ENCODE measurements at regions not wholly inside any gene's neighbourhood (a gene's known extent, or its start where the extent isn't known, plus 50 kb on each side); places are given as distances from the start of the nearest gene placed in this dataset.

GRCh38 chr1:106883208-106883607, 173.3 kb upstream of the PRMT6 start:
- Mint-ChIP-seq H3K36me3 (ENCODE audit: low read depth) (no peaks in the 10 kb centered on the region), H3K9me3 (no peaks in the 10 kb centered on the region), H3K4me3 (no peak overlapping the region), H3K27me3 (ENCODE audit: low read depth) (no peaks in the 10 kb centered on the region), H3K27ac (no peak overlapping the region), H3K4me1 (ENCODE audit: low read depth) (no peaks in the 10 kb centered on the region)
- no peak for DNase-seq (ENCODE audit: low spot score)

GRCh38 chr1:106889059-106889458, 167.4 kb upstream of the PRMT6 start:
- H3K36me3 Mint-ChIP-seq (ENCODE audit: low read depth), result no peaks in the 10 kb centered on the region
- no peak overlapping the region for H3K4me3 Mint-ChIP-seq
- no peaks in the 10 kb centered on the region for H3K9me3 Mint-ChIP-seq
- H3K4me1 Mint-ChIP-seq (ENCODE audit: low read depth), result no peaks in the 10 kb centered on the region
- H3K27ac Mint-ChIP-seq, result no peak overlapping the region
- no peaks in the 10 kb centered on the region for H3K27me3 Mint-ChIP-seq (ENCODE audit: low read depth)
- DNase-seq (ENCODE audit: low spot score), result no peak

- no peaks in the 10 kb centered on the region for H3K27me3 Mint-ChIP-seq (ENCODE audit: low read depth)
- no peaks in the 10 kb centered on the region for H3K9me3 Mint-ChIP-seq
- no peak overlapping the region for H3K4me3 Mint-ChIP-seq
- H3K27ac Mint-ChIP-seq, result no peak overlapping the region
- DNase-seq (ENCODE audit: low spot score), result no peak
- no peaks in the 10 kb centered on the region for H3K4me1 Mint-ChIP-seq (ENCODE audit: low read depth)
- no peaks in the 10 kb centered on the region for H3K36me3 Mint-ChIP-seq (ENCODE audit: low read depth)
These were observed 166.9 kb upstream of the PRMT6 start for GRCh38 chr1:106889583-106889982.

- no peaks in the 10 kb centered on the region for H3K36me3 Mint-ChIP-seq (ENCODE audit: low read depth)
- no peak overlapping the region for H3K4me3 Mint-ChIP-seq
- H3K27ac Mint-ChIP-seq, result no peak overlapping the region
- DNase-seq (ENCODE audit: low spot score), result no peak
- H3K4me1 Mint-ChIP-seq (ENCODE audit: low read depth), result no peaks in the 10 kb centered on the region
- H3K9me3 Mint-ChIP-seq, result no peaks in the 10 kb centered on the region
- no peaks in the 10 kb centered on the region for H3K27me3 Mint-ChIP-seq (ENCODE audit: low read depth)
These were observed 158.5 kb upstream of the PRMT6 start for GRCh38 chr1:106897976-106898375.

- Mint-ChIP-seq H3K4me3 (no peak overlapping the region), H3K36me3 (ENCODE audit: low read depth) (no peaks in the 10 kb centered on the region), H3K27me3 (ENCODE audit: low read depth) (no peaks in the 10 kb centered on the region), H3K27ac (no peak overlapping the region), H3K9me3 (no peaks in the 10 kb centered on the region), H3K4me1 (ENCODE audit: low read depth) (no peaks in the 10 kb centered on the region)
- no peak for DNase-seq (ENCODE audit: low spot score)
These were observed 156.8 kb upstream of the PRMT6 start for GRCh38 chr1:106899644-106900043.

- no peaks in the 10 kb centered on the region for H3K36me3 Mint-ChIP-seq (ENCODE audit: low read depth)
These were observed 148.7 kb upstream of the PRMT6 start for GRCh38 chr1:106907795-106908194.

GRCh38 chr1:106908689-106909088, 147.8 kb upstream of the PRMT6 start:
- no peaks in the 10 kb centered on the region for H3K27me3 Mint-ChIP-seq (ENCODE audit: low read depth)
- no peak for DNase-seq (ENCODE audit: low spot score)
- no peaks in the 10 kb centered on the region for H3K36me3 Mint-ChIP-seq (ENCODE audit: low read depth)
- H3K9me3 Mint-ChIP-seq, result peaks cover 3% of the 10 kb centered on the region
- no peak overlapping the region for H3K27ac Mint-ChIP-seq
- no peaks in the 10 kb centered on the region for H3K4me1 Mint-ChIP-seq (ENCODE audit: low read depth)
- no peak overlapping the region for H3K4me3 Mint-ChIP-seq

More at GRCh38 chr1:106907795-106908194, 148.7 kb upstream of the PRMT6 start:
- no peak for DNase-seq (ENCODE audit: low spot score)
- H3K27me3 Mint-ChIP-seq (ENCODE audit: low read depth), result no peaks in the 10 kb centered on the region
- H3K4me1 Mint-ChIP-seq (ENCODE audit: low read depth), result no peaks in the 10 kb centered on the region
- H3K9me3 Mint-ChIP-seq, result peaks cover 3% of the 10 kb centered on the region
- no peak overlapping the region for H3K27ac Mint-ChIP-seq
- no peak overlapping the region for H3K4me3 Mint-ChIP-seq

GRCh38 chr1:106910798-106911197, 145.7 kb upstream of the PRMT6 start:
- Mint-ChIP-seq H3K27me3 (ENCODE audit: low read depth) (no peaks in the 10 kb centered on the region), H3K27ac (no peak overlapping the region), H3K36me3 (ENCODE audit: low read depth) (no peaks in the 10 kb centered on the region), H3K4me3 (no peak overlapping the region), H3K4me1 (ENCODE audit: low read depth) (no peaks in the 10 kb centered on the region), H3K9me3 (peaks cover 3% of the 10 kb centered on the region)
- no peak for DNase-seq (ENCODE audit: low spot score)

GRCh38 chr1:106912131-106912530, 144.3 kb upstream of the PRMT6 start:
- Mint-ChIP-seq H3K4me3 (no peak overlapping the region), H3K36me3 (ENCODE audit: low read depth) (no peaks in the 10 kb centered on the region), H3K27ac (no peak overlapping the region), H3K4me1 (ENCODE audit: low read depth) (no peaks in the 10 kb centered on the region), H3K27me3 (ENCODE audit: low read depth) (no peaks in the 10 kb centered on the region), H3K9me3 (no peaks in the 10 kb centered on the region)
- DNase-seq (ENCODE audit: low spot score), result no peak

GRCh38 chr1:106921186-106921585, 135.3 kb upstream of the PRMT6 start:
- Mint-ChIP-seq H3K27me3 (ENCODE audit: low read depth) (no peaks in the 10 kb centered on the region), H3K36me3 (ENCODE audit: low read depth) (no peaks in the 10 kb centered on the region), H3K27ac (no peak overlapping the region), H3K4me3 (no peak overlapping the region), H3K9me3 (no peaks in the 10 kb centered on the region), H3K4me1 (ENCODE audit: low read depth) (no peaks in the 10 kb centered on the region)
- DNase-seq (ENCODE audit: low spot score), result no peak

- no peak for DNase-seq (ENCODE audit: low spot score)
- Mint-ChIP-seq H3K27ac (no peak overlapping the region), H3K4me3 (no peak overlapping the region)
These were observed 132.1 kb upstream of the PRMT6 start for GRCh38 chr1:106924360-106924759.

GRCh38 chr1:106925750-106926149, 130.7 kb upstream of the PRMT6 start:
- H3K27ac Mint-ChIP-seq, result no peak overlapping the region
- no peaks in the 10 kb centered on the region for H3K4me1 Mint-ChIP-seq (ENCODE audit: low read depth)
- H3K4me3 Mint-ChIP-seq, result no peak overlapping the region
- no peaks in the 10 kb centered on the region for H3K9me3 Mint-ChIP-seq
- H3K27me3 Mint-ChIP-seq (ENCODE audit: low read depth), result no peaks in the 10 kb centered on the region
- no peak for DNase-seq (ENCODE audit: low spot score)
- no peaks in the 10 kb centered on the region for H3K36me3 Mint-ChIP-seq (ENCODE audit: low read depth)

More at GRCh38 chr1:106924360-106924759, 132.1 kb upstream of the PRMT6 start:
- Mint-ChIP-seq H3K4me1 (ENCODE audit: low read depth) (no peaks in the 10 kb centered on the region), H3K36me3 (ENCODE audit: low read depth) (no peaks in the 10 kb centered on the region), H3K9me3 (no peaks in the 10 kb centered on the region), H3K27me3 (ENCODE audit: low read depth) (no peaks in the 10 kb centered on the region)

GRCh38 chr1:106926803-106927582, 129.5 kb upstream of the PRMT6 start:
- Mint-ChIP-seq H3K4me3 (no peak overlapping the region), H3K27ac (no peak overlapping the region), H3K36me3 (ENCODE audit: low read depth) (no peaks in the 10 kb centered on the region), H3K4me1 (ENCODE audit: low read depth) (no peaks in the 10 kb centered on the region), H3K27me3 (ENCODE audit: low read depth) (no peaks in the 10 kb centered on the region), H3K9me3 (no peaks in the 10 kb centered on the region)
- DNase-seq (ENCODE audit: low spot score), result no peak

GRCh38 chr1:106937104-106937503, 119.4 kb upstream of the PRMT6 start:
- no peaks in the 10 kb centered on the region for H3K4me1 Mint-ChIP-seq (ENCODE audit: low read depth)
- no peak overlapping the region for H3K27ac Mint-ChIP-seq
- no peaks in the 10 kb centered on the region for H3K36me3 Mint-ChIP-seq (ENCODE audit: low read depth)
- DNase-seq (ENCODE audit: low spot score), result no peak
- no peaks in the 10 kb centered on the region for H3K9me3 Mint-ChIP-seq
- H3K4me3 Mint-ChIP-seq, result no peak overlapping the region
- H3K27me3 Mint-ChIP-seq (ENCODE audit: low read depth), result no peaks in the 10 kb centered on the region

- no peak for DNase-seq (ENCODE audit: low spot score)
- no peak overlapping the region for H3K27ac Mint-ChIP-seq
- H3K27me3 Mint-ChIP-seq (ENCODE audit: low read depth), result no peaks in the 10 kb centered on the region
- H3K4me3 Mint-ChIP-seq, result no peak overlapping the region
- H3K4me1 Mint-ChIP-seq (ENCODE audit: low read depth), result no peaks in the 10 kb centered on the region
- H3K36me3 Mint-ChIP-seq (ENCODE audit: low read depth), result no peaks in the 10 kb centered on the region
- H3K9me3 Mint-ChIP-seq, result no peaks in the 10 kb centered on the region
These were observed 111.8 kb upstream of the PRMT6 start for GRCh38 chr1:106944721-106945120.

Data from T-helper 2 cell treated with Interferon-gamma antibody and Interleukin-4, amounts not matched to agents 5 μg/mL and 100 μg/mL, for 36 hours (primary cell).